Pancreas (tissue), 10 donors: ENCODE measurements at regions not wholly inside any gene's neighbourhood (a gene's known extent, or its start where the extent isn't known, plus 50 kb on each side); places are given as distances from the start of the nearest gene placed in this dataset.

ENCODE experiments used
- ATAC-seq, 4 donors: fragments of 200-7000 bp; cut with Tn5 transposase; one replicate each; pipeline versions ENCODE4 v1.8.0 to v1.9.1; 2020; ENCODE audit warnings: mild to moderate bottlenecking in 4 of 4, moderate library complexity in 4 of 4
- DNase-seq, 6 donors: peaks; one replicate each; pipeline ENCODE4 v3.0.0-alpha.2; 2020
- FAIRE-seq: peaks from 2 replicates; lab custom pipeline; 2012; peaks lifted over from hg19 to GRCh38; lab: Jason Lieb, UNC
- H3K27ac ChIP-seq, 4 donors: fragments of 200-600 bp; sonication (generic); 1 replicate in 3 of 4; 2 replicates in 1 of 4; pipeline versions ENCODE4 v1.5.0 to v1.8.0; 2020
- H3K27me3 ChIP-seq, 4 donors: fragments of 200-600 bp; one replicate each; pipeline ENCODE4 v1.8.0; 2021
- H3K36me3 ChIP-seq, 3 donors: fragments of 200-600 bp; sonication (generic) in 1 of 3; one replicate each; pipeline versions ENCODE4 v1.5.0 to v1.8.0; 2020 to 2021
- H3K4me1 ChIP-seq, 3 donors: fragments of 200-600 bp; one replicate each; pipeline ENCODE4 v1.8.0; 2021
- H3K4me3 ChIP-seq, 4 donors: fragments of 200-600 bp; sonication (generic) in 2 of 4; one replicate each; pipeline versions ENCODE4 v1.5.0 to v1.8.0; 2020 to 2021
- H3K9me3 ChIP-seq, 4 donors: fragments of 200-600 bp; one replicate each; pipeline ENCODE4 v1.8.0; 2021
- CTCF ChIP-seq, 4 donors: fragments of 200-600 bp; sonication (generic) in 3 of 4; IDR thresholded peaks; one replicate each; pipeline versions ENCODE4 v1.5.0 to v1.8.0; 2021; ENCODE audit warnings: antibody characterized with exemption in 4 of 4
- WGBS, 2 donors: extraction: QIAGEN DNeasy Blood & Tissue Kit; methylation state at CpG; one replicate each; pipeline ENCODE4 v1.1.7; 2013; 5-methylcytosine and 5-hydroxymethylcytosine counted together
- intact Hi-C, 3 donors: fragments of 100-400 bp; cut with DNase I; formaldehyde crosslinking; loops; one replicate each; pipeline versions ENCODE4 v1.11.1 to v1.14.2; 2022
- donor health status: healthy with polysubstance abuse.
- donor health status: DM: no; HTN: no; CAD: no; lungs with moderate emphysema.
- donor health status: DM: no; HTN: no; CAD: no.
- donor health status: control.
- donor health status: control.
- donor health status: Bipolar disorder and iron deficiency.
- donor health status: DM: yes; HTN: yes; CAD: no.
- donor health status: DM: no; HTN: no; CAD: no.
- donor health status: DM: no; HTN: no; CAD: no.
- donor health status: DM: yes; HTN: yes; CAD: no.

GRCh38 chr4:125979950-125980349 lies 665.2 kb downstream of the FAT4 start:
- H3K9me3 ChIP-seq, result no peaks in the 10 kb centered on the region
- H3K4me1 ChIP-seq, result no peaks in the 10 kb centered on the region
- no peaks in the 10 kb centered on the region for H3K36me3 ChIP-seq
- H3K27me3 ChIP-seq, result no peaks in the 10 kb centered on the region
- ATAC-seq (no peak), DNase-seq (no peak), FAIRE-seq (no peak)
- intact Hi-C loops, result no loop called here
- H3K4me3 ChIP-seq, result no peak overlapping the region
- TF ChIP-seq CTCF (IDR thresholded peaks at IDR 0.05), result no peak
- no peak overlapping the region for H3K27ac ChIP-seq
- WGBS, 2 donors, result 51 to 68% methylated on average over 6 of the region's 6 CpGs

GRCh38 chr4:125983168-125983567 lies 668.4 kb downstream of the FAT4 start:
- no peak for TF ChIP-seq CTCF (IDR thresholded peaks at IDR 0.05)
- no peak overlapping the region for H3K4me3 ChIP-seq
- H3K4me1 ChIP-seq, result no peaks in the 10 kb centered on the region
- DNase-seq (no peak), FAIRE-seq (no peak), ATAC-seq (no peak)
- intact Hi-C loops, result no loop called here
- no peaks in the 10 kb centered on the region for H3K36me3 ChIP-seq
- 58 to 63% methylated on average over 1 of the region's 1 CpG for WGBS, 2 donors
- H3K27me3 ChIP-seq, result no peaks in the 10 kb centered on the region
- no peaks in the 10 kb centered on the region for H3K9me3 ChIP-seq
- H3K27ac ChIP-seq, result no peak overlapping the region

- H3K9me3 ChIP-seq, result no peaks in the 10 kb centered on the region
- intact Hi-C loops, result no loop called here
- TF ChIP-seq CTCF (IDR thresholded peaks at IDR 0.05), result no peak
- no peak overlapping the region for H3K4me3 ChIP-seq
- DNase-seq (peak in 1 of 6 donors; percentile 22), FAIRE-seq (no peak), ATAC-seq (no peak)
- H3K4me1 ChIP-seq, result no peaks in the 10 kb centered on the region
- WGBS, 2 donors, result 40 to 50% methylated on average over 3 of the region's 3 CpGs
- no peak overlapping the region for H3K27ac ChIP-seq
- H3K36me3 ChIP-seq, result no peaks in the 10 kb centered on the region
- no peaks in the 10 kb centered on the region for H3K27me3 ChIP-seq
Measured at GRCh38 chr4:125985856-125986255, 671.1 kb downstream of the FAT4 start.

- WGBS, 2 donors, result 63 to 72% methylated on average over 7 of the region's 7 CpGs
- Histone ChIP-seq H3K27ac (no peak overlapping the region), H3K9me3 (no peaks in the 10 kb centered on the region), H3K4me3 (no peak overlapping the region), H3K27me3 (no peaks in the 10 kb centered on the region), H3K4me1 (no peaks in the 10 kb centered on the region), H3K36me3 (no peaks in the 10 kb centered on the region)
- no peak for FAIRE-seq
- intact Hi-C loops, result no loop called here
- ATAC-seq, result no peak
- DNase-seq, result no peak
- TF ChIP-seq CTCF (IDR thresholded peaks at IDR 0.05), result no peak
Measured at GRCh38 chr4:125986307-125986706, 671.6 kb downstream of the FAT4 start.

GRCh38 chr4:125988464-125988863 lies 673.7 kb downstream of the FAT4 start:
- H3K4me1 ChIP-seq, result no peaks in the 10 kb centered on the region
- no peak overlapping the region for H3K27ac ChIP-seq
- H3K27me3 ChIP-seq, result no peaks in the 10 kb centered on the region
- no peak overlapping the region for H3K4me3 ChIP-seq
- FAIRE-seq (no peak), ATAC-seq (no peak), DNase-seq (no peak)
- H3K9me3 ChIP-seq, result no peaks in the 10 kb centered on the region
- no peaks in the 10 kb centered on the region for H3K36me3 ChIP-seq
- intact Hi-C loops, result no loop called here
- no peak for TF ChIP-seq CTCF (IDR thresholded peaks at IDR 0.05)
- 79 to 86% methylated on average over 1 of the region's 1 CpG for WGBS, 2 donors
